HG02623 (cell line): ENCODE measurements at regions not wholly inside any gene's neighbourhood (a gene's known extent, or its start where the extent isn't known, plus 50 kb on each side); places are given as distances from the start of the nearest gene placed in this dataset.

Experiments
- ATAC-seq: cut with Tn5 transposase; IDR thresholded peaks from one replicate; pipeline ENCODE4 v1.9.1; 2021; ENCODE audit warnings: moderate library complexity; ENCODE audit not compliant: unreplicated experiment

DNA sequence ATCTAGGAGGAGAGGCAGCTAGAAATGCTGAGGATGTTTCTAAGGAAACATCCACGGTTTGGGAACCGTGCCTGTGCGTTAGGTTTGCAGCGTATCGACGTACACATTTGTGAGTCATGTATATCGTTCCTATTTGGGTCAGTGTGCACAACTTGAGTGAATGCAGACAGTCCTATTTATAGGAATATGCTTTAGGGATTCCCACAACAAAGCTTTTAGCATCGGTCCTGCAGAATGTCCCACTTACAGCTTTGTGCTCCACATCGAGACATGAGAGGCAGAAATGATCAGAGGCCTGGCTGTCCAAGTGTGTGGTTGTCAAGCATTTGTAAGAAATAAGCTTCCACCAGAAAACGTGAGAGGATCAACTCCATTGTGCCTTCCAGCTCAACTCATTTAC lies 1282.7 kb upstream of the WWC1 start:
- ATAC-seq, result no peak

DNA sequence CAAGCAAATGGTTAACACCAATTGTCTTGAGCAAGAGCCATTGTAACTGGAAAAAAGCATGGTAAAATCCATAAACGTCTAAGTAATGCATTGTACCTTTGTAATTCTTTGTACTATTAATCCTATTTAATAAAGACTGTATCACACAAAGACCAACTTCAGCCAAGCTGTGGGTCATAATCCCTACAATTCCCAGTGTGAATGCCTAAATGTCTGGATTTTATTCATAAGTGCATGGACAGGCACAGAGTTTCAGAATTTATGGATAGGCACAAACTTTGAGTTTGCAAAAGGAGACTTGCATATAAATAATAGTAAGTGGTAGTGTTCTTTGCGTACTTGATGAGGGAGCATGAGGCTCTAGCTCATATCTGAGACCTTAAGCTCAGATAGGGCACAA lies 1280.2 kb upstream of the WWC1 start:
- ATAC-seq, result no peak

DNA sequence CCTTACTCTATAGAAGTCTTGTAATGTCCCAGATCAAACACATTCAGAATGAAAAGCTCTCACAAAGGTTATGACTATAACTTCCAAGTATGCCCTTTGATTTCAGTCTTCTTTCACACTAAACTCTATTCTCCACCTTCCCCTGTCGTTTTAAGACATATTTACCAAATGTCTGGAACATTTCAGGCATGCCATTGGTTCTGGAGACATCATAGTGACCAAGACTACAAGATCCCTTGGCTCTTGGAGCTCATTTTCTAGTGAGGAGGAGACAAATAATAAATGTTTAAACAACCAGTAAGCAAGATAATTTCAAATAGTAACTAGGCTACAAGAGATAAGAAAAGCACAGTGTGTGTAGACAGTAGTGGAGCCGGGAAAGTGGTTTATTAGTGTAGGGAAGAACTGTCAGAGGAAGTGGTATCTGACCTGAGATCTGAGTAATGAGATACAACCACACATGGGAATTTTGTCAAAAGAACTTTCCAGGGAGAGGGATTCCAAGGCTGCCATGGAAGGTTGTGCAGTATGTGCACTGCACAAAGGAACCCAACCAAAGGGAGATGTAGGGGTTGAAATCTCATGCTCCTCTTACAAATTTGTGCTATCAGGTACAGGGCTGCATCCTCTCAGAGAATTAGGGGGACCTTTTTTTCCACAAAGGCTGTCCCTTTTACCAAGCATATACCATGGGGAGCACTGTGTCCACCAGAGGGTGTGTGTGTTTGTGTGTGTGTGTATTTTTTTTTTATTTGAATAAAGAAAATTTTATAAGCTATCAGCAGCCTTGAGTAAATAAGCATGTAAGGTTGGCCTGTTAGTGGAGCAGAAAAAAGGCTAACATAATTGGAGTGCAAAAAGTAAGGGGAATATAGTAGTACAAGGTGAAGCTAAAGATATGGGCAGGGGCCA lies 1279.1 kb upstream of the WWC1 start:
- ATAC-seq, result no peak

DNA sequence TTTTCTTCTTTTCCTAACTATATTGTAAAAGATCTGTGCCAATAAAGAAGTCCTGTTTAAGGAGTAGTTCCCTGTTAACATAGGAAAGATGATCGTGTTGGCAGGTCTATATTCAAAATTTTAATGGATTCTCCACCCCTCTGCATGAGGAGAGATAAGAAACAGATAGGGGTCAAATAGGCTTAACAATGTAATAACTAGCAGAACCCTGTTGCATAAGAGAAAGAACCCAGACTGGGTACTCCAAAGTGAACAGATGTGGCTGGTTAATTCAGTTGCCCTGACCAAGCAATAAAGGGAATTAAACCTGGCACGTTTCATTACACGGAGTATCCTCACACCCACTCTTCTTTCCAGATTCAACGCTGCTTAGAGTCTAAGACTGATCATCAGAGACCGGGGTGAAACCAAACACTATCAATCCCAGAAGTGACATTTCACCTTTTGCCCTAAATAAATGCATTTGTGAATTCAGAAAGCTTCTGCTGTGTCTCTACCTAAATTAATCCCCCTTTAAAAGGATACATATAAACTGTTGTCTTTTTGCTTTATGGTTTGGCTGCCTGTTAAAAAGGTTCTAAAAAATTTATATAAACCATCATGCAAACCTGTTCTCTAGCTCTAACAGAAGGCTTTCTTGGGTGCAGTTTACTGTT lies 1276.9 kb upstream of the WWC1 start:
- ATAC-seq, result no peak

DNA sequence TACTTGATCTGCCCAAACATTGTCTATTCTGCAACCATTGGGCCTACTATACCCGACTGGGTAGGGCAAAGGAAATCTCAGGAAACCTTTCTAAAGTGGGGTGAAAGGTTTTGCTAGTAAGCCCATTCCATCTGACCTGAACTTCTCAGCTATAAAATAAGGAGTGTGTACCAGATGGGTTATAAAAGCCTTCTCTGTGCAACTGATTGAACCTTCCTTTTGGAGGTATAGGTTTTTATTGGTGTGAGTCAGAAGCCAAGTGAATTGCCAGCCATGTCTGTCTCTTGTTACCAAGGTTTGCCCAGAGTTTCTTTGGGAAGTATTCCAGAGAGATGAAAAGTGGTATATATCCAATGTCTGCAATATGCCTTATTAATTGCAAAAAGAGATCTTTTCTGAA lies 1271.0 kb upstream of the WWC1 start:
- no peak for ATAC-seq

DNA sequence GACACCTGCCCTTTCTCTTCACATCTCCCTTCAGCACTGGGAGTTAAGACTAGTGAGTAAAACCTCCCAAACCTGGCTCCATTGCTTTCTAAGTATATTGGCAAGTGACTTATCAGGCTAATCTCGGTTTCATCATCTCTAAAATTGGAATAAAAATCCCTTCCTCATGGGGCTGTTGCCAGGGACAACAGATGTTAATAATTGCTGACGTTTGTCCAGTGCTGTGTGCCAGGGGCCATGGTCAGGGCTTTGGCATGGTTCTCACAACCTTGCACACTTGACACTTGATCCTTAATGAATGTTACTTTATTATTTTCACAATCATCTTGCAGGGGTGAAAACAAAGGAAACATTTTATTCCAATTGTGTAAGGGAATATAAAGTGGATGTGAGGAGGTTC lies 1262.0 kb upstream of the WWC1 start:
- no peak for ATAC-seq

DNA sequence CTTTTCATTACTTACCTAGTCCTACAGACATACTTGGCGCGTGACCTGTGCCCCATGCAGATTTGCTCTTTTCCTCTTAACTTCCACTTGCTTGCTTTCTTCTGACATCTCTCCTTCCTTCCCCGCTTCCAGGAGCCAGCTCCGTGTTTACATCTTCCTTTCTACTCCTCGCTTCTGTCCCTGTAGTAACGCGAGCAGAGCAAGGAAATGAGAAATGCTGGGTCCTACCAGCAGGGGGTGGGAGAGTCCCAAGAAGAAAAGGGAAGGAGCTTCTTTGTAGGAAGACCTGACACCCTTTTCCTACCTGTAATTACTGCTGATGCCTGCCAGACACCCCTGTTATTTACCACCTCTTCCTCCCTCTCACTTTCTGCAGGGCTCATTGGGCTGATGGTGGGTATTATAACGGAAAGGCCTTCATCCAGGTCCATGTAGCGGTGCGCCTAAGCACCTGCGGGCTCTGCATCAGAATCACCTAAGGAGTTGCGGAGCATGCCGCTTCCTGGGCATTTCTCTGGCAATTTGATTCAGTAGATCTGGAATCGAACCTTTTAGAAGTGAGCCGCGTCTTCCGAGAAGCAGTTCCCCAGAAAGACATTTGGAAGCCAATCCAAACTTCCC lies 1260.8 kb upstream of the WWC1 start:
- ATAC-seq, result no peak

DNA sequence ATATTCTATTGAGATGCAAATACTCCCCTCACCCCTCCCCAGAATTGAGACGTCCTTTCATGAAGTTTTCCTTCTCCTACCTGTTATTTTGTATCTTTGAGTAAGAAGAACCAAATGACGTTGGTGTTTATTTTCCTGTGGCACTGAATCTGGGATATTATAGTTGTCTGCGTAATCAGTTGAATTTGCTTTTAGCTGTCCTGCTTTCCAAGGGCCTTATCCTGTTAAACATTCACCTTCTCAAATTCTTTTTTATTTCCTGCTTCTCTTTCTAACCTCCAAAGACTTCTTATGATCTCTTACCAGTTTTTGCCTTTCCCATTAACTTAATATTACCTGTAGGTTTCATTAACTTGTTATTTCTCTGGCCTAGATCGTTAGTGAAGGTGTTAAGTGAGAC lies 1254.9 kb upstream of the WWC1 start:
- no peak for ATAC-seq

DNA sequence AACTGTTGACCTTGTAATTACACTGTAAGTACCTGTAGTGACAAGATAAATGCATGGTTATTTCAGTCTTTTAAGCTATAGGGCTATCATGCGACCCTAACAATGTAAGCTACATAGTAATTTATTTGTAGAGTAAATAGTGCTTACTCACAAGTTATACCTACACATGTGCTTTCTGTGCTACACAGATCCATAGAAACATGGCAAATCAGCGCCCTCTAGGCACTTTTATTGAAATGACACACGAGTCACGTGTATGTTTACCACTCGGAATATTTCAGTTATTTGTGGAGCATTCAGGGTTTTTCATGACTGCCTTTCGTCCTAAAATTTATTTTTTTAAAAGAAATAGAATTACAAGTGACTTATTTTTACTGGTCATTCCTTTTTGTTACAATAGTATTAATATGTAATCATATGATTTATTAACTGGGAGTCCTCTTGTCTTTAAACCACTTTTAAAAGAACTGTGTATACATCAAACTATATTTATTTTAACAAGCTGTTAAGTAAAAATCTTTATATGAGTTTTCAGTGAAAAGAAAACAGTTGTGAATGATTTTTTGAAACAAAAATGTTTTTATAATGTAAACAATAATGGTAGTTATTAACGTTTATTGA lies 1242.3 kb upstream of the WWC1 start:
- no peak for ATAC-seq

DNA sequence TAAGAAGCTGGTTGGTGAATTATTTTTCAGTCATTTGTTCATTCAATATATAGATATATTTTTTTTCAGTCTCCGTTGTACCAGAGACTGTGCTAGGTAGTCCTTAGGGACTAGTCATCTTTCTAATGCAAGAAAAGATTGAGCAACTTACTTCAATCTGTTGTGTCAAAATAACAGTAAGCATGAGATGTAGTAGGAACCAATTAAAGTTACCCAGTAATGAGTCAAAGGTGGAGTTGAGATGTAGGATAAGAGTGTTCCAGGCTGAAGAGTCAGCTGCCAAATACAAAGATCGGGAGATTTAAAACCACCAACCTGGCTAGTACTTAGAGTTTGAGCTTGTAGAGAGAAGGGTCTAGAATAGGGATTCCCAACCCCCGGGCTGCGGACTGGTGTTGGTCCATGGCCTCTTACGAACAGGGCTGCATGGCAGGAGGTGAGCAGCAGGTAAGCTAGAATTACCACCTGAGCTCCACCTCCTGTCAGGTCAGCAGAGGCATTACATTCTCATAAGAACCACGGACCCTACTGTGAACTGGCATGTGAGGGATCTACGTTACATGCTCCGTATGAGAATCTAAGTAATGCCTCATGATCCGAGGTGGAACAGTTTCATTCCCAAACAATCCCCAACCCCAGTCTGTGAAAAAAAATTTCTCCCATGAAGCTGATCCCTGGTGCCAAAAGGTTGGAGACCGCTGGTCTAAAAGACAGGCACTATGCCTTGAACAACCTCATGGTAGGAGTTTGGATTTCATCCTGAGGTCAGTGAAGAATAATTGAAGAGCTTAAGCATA lies 1241.5 kb upstream of the WWC1 start:
- ATAC-seq, result no peak

DNA sequence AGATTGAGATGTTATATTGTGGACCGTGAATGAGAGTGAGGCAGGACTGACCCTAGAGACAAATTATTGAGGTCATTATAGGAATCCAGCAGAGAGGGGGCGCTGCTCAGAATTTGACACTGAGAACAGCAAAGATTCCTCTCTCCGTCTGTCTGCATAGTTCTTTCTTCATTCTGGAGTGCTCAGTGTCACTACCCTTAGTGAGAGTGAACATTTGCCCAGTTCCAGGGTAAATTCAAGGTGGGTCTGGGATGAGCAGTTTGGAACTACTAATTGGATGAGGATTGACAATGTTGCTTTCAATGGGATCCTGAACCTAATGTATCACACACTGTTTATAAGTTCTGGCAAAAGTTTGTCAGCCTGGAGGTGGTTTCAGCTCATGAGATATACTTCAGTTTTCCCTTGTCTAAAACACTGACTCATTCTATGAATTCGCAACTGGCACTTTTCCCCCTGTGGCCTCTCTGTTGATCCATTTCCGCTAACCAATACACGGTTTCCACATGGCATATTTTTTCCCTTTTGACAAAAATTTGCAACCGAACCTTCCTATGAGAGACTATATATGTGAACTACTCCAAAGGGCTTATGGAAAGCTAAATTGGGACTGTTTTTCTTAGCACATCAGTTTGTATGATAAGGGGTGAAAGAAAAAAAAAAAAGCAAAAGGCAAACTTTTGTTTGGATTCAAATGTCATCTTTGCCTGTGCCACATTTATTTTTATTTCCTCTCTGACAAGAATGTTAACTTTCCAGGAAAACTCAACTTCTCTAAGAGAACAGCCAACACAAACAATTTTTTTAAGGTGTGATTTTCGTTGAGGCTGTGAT lies 1240.7 kb upstream of the WWC1 start:
- ATAC-seq, result no peak

DNA sequence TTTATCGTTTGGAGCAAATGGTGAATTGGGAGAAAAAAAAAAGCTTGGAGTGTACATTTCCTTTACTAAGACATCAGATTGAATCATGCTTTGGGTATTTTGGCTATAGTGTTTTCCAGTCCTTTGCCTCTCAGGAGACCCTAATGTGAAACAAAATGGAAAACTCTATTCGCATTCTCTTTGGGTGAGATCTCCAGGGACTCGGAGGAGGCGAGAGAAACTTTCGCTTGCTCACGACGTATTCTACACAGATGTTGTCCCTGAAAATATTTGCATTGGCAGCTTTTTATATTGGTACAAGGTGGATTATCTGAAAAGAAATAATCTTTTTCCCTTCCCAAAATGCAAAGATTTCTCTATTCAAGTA lies 1240.1 kb upstream of the WWC1 start:
- ATAC-seq, result no peak

DNA sequence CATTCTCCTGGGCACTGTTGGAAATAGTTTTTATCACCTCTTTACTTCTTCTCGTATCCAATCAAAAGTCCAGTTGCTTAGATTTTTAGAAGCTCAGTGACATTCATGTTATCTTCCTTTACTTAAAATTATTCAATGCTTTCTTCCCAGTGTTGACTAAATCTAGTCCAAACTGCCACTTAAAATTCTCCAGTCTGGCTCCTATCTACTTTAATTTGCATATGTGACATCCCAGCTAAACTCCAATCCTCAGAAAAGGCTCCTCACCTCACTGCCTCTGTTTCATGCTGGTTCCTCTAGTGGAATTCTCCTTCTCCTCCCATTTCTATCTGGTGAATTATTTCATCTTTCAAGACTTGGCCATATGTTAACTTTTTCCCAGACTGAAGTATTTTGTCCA lies 1238.7 kb upstream of the WWC1 start:
- no peak for ATAC-seq

DNA sequence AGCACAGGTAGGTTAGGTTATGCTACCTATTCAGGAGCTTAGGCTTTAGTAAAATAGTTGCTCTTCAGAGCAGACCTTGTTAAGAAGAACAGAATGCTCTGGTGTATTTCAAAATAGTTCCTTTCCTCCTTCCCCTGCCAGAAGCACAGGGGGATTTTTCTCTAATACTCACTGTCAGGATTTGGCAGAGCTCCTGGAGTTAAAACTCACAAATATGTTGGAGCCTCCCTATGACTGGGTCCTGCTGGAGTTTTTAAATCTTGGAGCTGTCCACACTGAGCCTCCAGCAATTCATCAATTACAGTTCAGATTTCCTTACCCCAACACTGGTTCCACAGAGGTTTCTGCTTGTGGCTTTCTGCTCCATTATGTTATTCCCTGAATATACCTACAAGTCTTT lies 1233.8 kb upstream of the WWC1 start:
- ATAC-seq, result no peak

DNA sequence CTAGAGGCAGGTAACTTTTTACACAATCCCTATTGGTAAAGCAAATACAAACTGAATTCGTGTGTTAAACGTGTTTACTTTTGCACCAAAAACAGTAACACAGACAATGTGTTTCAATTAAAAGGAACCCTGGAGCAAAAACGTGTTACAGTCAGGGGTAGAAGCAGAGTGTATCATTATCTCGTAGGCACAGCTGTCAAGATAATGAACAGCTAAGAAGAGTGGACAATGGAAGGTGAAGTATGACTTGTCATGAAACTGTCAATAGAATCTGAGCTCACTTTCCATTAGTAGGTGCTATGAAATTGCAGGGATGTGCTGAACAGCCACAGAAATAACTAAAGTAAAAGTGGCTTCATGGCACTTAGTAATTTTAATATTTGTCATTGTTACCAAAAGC lies 1229.8 kb upstream of the WWC1 start:
- ATAC-seq, result no peak

DNA sequence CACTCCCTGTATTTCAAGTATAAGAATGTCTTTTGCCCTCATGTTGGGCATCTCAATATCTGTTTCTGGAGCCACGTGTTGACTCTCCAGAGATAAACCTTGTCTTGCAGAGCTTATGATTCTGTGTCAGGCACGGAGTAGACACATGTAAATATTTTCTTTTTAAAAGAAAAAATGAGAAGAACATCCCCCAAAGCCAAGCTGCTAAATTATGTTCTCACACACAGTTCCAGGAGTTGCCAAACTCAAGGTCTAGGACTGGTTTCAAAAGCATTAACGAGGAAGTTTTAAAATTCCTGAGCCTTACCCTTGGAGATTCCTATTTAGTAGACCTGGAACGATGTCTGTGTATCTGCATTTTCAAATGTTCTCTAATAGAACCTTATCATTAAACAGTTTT lies 1228.3 kb upstream of the WWC1 start:
- ATAC-seq, result no peak

DNA sequence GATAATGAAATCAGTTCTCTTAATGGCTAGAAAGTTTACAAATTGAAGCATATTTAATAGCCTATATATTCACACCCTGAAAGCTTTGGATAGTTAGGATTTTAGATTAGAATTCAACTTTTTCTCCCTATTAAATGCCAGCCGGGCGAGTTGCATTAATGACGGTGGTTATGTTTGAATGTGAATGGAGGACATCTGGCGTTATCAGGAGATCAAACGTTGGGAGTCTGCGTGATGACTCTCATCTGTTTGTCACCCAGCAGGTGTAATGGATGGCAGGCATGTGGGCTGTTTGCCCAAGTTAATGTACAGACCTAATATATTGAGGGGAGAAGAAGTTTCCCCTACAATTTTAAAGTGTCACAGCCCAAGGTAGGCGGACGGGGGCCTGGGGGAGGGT lies 1227.7 kb upstream of the WWC1 start:
- ATAC-seq, result no peak

DNA sequence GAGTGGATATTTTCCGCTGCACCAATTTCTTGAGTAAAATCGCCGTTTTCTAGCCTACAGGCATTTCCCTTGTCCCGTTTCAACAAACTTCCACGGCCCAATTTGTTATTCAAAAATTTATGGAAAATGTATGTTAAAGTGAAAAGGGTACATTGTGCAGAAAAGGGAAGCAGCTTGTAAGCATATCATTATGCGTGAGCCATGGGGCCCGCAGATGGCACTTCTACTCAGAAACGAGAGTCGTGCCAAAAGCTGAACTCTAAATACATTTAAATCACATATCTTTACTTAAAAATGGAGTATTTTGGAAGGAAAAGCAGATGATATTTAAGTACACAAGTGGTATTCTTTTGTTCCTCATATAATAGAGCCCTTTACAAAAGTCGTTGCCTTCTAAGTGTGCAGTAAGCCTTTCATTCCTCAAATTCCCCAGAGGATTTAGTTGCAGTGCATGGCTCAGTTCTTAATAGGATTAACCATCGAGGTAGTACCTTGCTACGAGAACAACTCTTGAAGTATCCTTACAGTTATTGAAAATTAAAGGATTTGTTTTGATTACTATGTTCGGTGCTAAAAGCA lies 1227.2 kb upstream of the WWC1 start:
- ATAC-seq, result no peak

DNA sequence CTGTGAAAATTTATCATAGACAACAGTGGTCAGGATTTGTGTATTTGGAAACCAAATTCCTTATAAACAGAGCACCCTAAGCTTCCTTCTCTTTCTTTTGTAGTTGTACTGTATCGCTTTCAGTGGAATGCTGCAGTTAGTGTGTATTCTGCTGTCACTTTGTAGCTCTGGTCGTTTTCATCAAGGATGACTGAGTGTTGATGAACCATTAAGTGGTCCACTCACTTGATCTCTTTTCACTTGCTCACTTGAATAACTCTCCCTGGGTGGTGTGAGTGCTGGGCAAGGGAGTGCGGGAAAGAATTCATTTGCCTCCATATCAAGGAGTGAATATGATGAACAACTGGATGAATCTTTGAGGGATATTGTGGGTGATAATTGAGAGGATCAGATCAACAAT lies 1225.7 kb upstream of the WWC1 start:
- no peak for ATAC-seq
